Mammary epithelial cell (primary cell): ENCODE measurements at regions not wholly inside any gene's neighbourhood (a gene's known extent, or its start where the extent isn't known, plus 50 kb on each side); places are given as distances from the start of the nearest gene placed in this dataset.

ENCODE experiments used
- EZH2 ChIP-seq: IDR thresholded peaks from 2 replicates; pipeline ENCODE4 v1.6.1; 2012; ENCODE audit warnings: low read length, inconsistent platforms, borderline replicate concordance
- TF ChIP-seq, protein P1 (sequence below), 2 donors: IDR thresholded peaks in 1 of 2; conservative IDR thresholded peaks in 1 of 2; 2 replicates each; pipeline ENCODE4 v1.5.1; 2011 to 2012; ENCODE audit warnings: inconsistent platforms in 2 of 2, low read length in 2 of 2, mild to moderate bottlenecking in 2 of 2, control low read depth in 1 of 2, low read depth in 1 of 2; ENCODE audit not compliant: insufficient read depth in 1 of 2; ENCODE audit errors: extremely low read depth in 1 of 2

DNA sequence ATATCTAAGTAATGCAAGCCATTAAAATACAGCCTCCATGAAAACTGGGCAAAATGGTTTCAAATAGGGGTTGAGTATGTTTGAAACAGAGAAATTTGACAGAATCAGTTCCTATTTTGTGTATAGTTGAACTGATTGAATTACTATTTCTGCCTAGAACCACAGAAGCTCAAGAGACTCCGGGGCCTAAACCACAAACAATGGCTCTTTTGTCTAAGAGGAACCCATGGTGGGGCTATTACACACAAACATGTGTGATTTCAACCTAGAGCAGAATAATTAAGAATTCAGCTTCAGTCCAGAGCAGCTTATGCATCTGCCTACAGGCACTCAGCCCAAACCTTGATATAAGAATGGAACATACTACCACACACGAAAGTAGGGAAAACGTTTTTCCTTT is 171.2 kb upstream of the MPDZ start:
- TF ChIP-seq, protein P1, sequence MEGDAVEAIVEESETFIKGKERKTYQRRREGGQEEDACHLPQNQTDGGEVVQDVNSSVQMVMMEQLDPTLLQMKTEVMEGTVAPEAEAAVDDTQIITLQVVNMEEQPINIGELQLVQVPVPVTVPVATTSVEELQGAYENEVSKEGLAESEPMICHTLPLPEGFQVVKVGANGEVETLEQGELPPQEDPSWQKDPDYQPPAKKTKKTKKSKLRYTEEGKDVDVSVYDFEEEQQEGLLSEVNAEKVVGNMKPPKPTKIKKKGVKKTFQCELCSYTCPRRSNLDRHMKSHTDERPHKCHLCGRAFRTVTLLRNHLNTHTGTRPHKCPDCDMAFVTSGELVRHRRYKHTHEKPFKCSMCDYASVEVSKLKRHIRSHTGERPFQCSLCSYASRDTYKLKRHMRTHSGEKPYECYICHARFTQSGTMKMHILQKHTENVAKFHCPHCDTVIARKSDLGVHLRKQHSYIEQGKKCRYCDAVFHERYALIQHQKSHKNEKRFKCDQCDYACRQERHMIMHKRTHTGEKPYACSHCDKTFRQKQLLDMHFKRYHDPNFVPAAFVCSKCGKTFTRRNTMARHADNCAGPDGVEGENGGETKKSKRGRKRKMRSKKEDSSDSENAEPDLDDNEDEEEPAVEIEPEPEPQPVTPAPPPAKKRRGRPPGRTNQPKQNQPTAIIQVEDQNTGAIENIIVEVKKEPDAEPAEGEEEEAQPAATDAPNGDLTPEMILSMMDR (conservative IDR thresholded peaks at IDR 0.05 in 1 of 2, IDR thresholded peaks at IDR 0.05 in 1 of 2; ENCODE audit: extremely low read depth in 1 of 2, insufficient read depth in 1 of 2, low read depth in 1 of 2, low read length in 2 of 2) = no peak
- no peak for TF ChIP-seq EZH2
